ENCODE measurements at regions not wholly inside any gene's neighbourhood (a gene's known extent, or its start where the extent isn't known, plus 50 kb on each side); places are given as distances from the start of the nearest gene placed in this dataset.
"Not testable (repeated sequence)": the region's sequence is repeated elsewhere in the genome, so short reads cannot be mapped to it uniquely, and the experiment has no call there.

- no peak for ATAC-seq (ENCODE audit: insufficient read depth, low read depth)
- no peak for DNase-seq
- no peak overlapping the region for H3K27ac ChIP-seq (ENCODE audit: low read length)
- no peaks in the 10 kb centered on the region for H3K36me3 ChIP-seq (ENCODE audit: insufficient read depth, low read length)
- no peaks in the 10 kb centered on the region for H3K79me2 ChIP-seq (ENCODE audit: insufficient read depth, low read length)
- no peaks in the 10 kb centered on the region for H3K9me3 ChIP-seq (ENCODE audit: insufficient read depth, low read length, severe bottlenecking)
- TF ChIP-seq CTCF (IDR thresholded peaks at IDR 0.05; ENCODE audit: borderline replicate concordance, extremely low read depth, low read length, poor library complexity, severe bottlenecking) (no peak), EZH2 (IDR thresholded peaks at IDR 0.05; ENCODE audit: borderline replicate concordance, low read depth, low read length, severe bottlenecking) (no peak)
- no peak overlapping the region for H3K9ac ChIP-seq (ENCODE audit: low read depth, low read length)
- no peaks in the 10 kb centered on the region for H3K4me1 ChIP-seq (ENCODE audit: insufficient read depth, low read length)
- H3K4me3 ChIP-seq (ENCODE audit: low read depth in 1 of 2, low read length in 2 of 2), result no peak overlapping the region
- H3K27me3 ChIP-seq (ENCODE audit: insufficient read depth, low read length, poor library complexity), result no peaks in the 10 kb centered on the region
- H2AFZ ChIP-seq (ENCODE audit: low read depth, low read length), result no peak overlapping the region
- no peak overlapping the region for H3K4me2 ChIP-seq (ENCODE audit: insufficient read depth, low read length)
- no peaks in the 10 kb centered on the region for H4K20me1 ChIP-seq (ENCODE audit: insufficient read depth, low read length)
Observed at GRCh38 chr5:101721543-101721942, 574.5 kb downstream of the SLCO4C1 start.

GRCh38 chr5:101720033-101720432 is 576.1 kb downstream of the SLCO4C1 start:
- H3K79me2 ChIP-seq (ENCODE audit: insufficient read depth, low read length), result no peaks in the 10 kb centered on the region
- TF ChIP-seq EZH2 (IDR thresholded peaks at IDR 0.05; ENCODE audit: borderline replicate concordance, low read depth, low read length, severe bottlenecking) (no peak), CTCF (IDR thresholded peaks at IDR 0.05; ENCODE audit: borderline replicate concordance, extremely low read depth, low read length, poor library complexity, severe bottlenecking) (no peak)
- no peaks in the 10 kb centered on the region for H3K36me3 ChIP-seq (ENCODE audit: insufficient read depth, low read length)
- H3K9me3 ChIP-seq (ENCODE audit: insufficient read depth, low read length, severe bottlenecking), result no peaks in the 10 kb centered on the region
- H3K4me3 ChIP-seq (ENCODE audit: low read depth in 1 of 2, low read length in 2 of 2), result no peak overlapping the region
- no peak for ATAC-seq (ENCODE audit: insufficient read depth, low read depth)
- H2AFZ ChIP-seq (ENCODE audit: low read depth, low read length), result no peak overlapping the region
- no peaks in the 10 kb centered on the region for H3K27me3 ChIP-seq (ENCODE audit: insufficient read depth, low read length, poor library complexity)
- no peak overlapping the region for H3K4me2 ChIP-seq (ENCODE audit: insufficient read depth, low read length)
- H3K4me1 ChIP-seq (ENCODE audit: insufficient read depth, low read length), result no peaks in the 10 kb centered on the region
- no peak for DNase-seq
- H3K9ac ChIP-seq (ENCODE audit: low read depth, low read length), result no peak overlapping the region
- H3K27ac ChIP-seq (ENCODE audit: low read length), result no peak overlapping the region
- no peaks in the 10 kb centered on the region for H4K20me1 ChIP-seq (ENCODE audit: insufficient read depth, low read length)

GRCh38 chr5:101717721-101718120 is 578.4 kb downstream of the SLCO4C1 start:
- ATAC-seq (ENCODE audit: insufficient read depth, low read depth) (no peak), DNase-seq (no peak)
- H3K4me2 ChIP-seq (ENCODE audit: insufficient read depth, low read length), result no peak overlapping the region
- no peaks in the 10 kb centered on the region for H3K27me3 ChIP-seq (ENCODE audit: insufficient read depth, low read length, poor library complexity)
- H2AFZ ChIP-seq (ENCODE audit: low read depth, low read length), result no peak overlapping the region
- TF ChIP-seq CTCF (IDR thresholded peaks at IDR 0.05; ENCODE audit: borderline replicate concordance, extremely low read depth, low read length, poor library complexity, severe bottlenecking) (no peak), EZH2 (IDR thresholded peaks at IDR 0.05; ENCODE audit: borderline replicate concordance, low read depth, low read length, severe bottlenecking) (no peak)
- H4K20me1 ChIP-seq (ENCODE audit: insufficient read depth, low read length), result no peaks in the 10 kb centered on the region
- no peaks in the 10 kb centered on the region for H3K36me3 ChIP-seq (ENCODE audit: insufficient read depth, low read length)
- no peaks in the 10 kb centered on the region for H3K79me2 ChIP-seq (ENCODE audit: insufficient read depth, low read length)
- no peak overlapping the region for H3K4me3 ChIP-seq (ENCODE audit: low read depth in 1 of 2, low read length in 2 of 2)
- no peak overlapping the region for H3K27ac ChIP-seq (ENCODE audit: low read length)
- H3K9ac ChIP-seq (ENCODE audit: low read depth, low read length), result no peak overlapping the region
- no peaks in the 10 kb centered on the region for H3K9me3 ChIP-seq (ENCODE audit: insufficient read depth, low read length, severe bottlenecking)
- no peaks in the 10 kb centered on the region for H3K4me1 ChIP-seq (ENCODE audit: insufficient read depth, low read length)

GRCh38 chr5:101716941-101717340 is 579.1 kb downstream of the SLCO4C1 start:
- no peak overlapping the region for H3K9ac ChIP-seq (ENCODE audit: low read depth, low read length)
- H3K79me2 ChIP-seq (ENCODE audit: insufficient read depth, low read length), result no peaks in the 10 kb centered on the region
- H3K4me2 ChIP-seq (ENCODE audit: insufficient read depth, low read length), result no peak overlapping the region
- H3K9me3 ChIP-seq (ENCODE audit: insufficient read depth, low read length, severe bottlenecking), result no peaks in the 10 kb centered on the region
- TF ChIP-seq EZH2 (IDR thresholded peaks at IDR 0.05; ENCODE audit: borderline replicate concordance, low read depth, low read length, severe bottlenecking) (no peak), CTCF (IDR thresholded peaks at IDR 0.05; ENCODE audit: borderline replicate concordance, extremely low read depth, low read length, poor library complexity, severe bottlenecking) (no peak)
- H3K4me3 ChIP-seq (ENCODE audit: low read depth in 1 of 2, low read length in 2 of 2), result no peak overlapping the region
- DNase-seq (no peak), ATAC-seq (ENCODE audit: insufficient read depth, low read depth) (no peak)
- no peak overlapping the region for H2AFZ ChIP-seq (ENCODE audit: low read depth, low read length)
- H3K27ac ChIP-seq (ENCODE audit: low read length), result no peak overlapping the region
- no peaks in the 10 kb centered on the region for H3K27me3 ChIP-seq (ENCODE audit: insufficient read depth, low read length, poor library complexity)
- H3K36me3 ChIP-seq (ENCODE audit: insufficient read depth, low read length), result no peaks in the 10 kb centered on the region
- no peaks in the 10 kb centered on the region for H3K4me1 ChIP-seq (ENCODE audit: insufficient read depth, low read length)
- H4K20me1 ChIP-seq (ENCODE audit: insufficient read depth, low read length), result no peaks in the 10 kb centered on the region

- not testable (repeated sequence) for H3K9me3 ChIP-seq (ENCODE audit: insufficient read depth, low read length, severe bottlenecking); H3K4me3 ChIP-seq (ENCODE audit: low read depth in 1 of 2, low read length in 2 of 2); ATAC-seq (ENCODE audit: insufficient read depth, low read depth); H3K4me1 ChIP-seq (ENCODE audit: insufficient read depth, low read length); H3K9ac ChIP-seq (ENCODE audit: low read depth, low read length); DNase-seq; H3K79me2 ChIP-seq (ENCODE audit: insufficient read depth, low read length); H4K20me1 ChIP-seq (ENCODE audit: insufficient read depth, low read length); H3K4me2 ChIP-seq (ENCODE audit: insufficient read depth, low read length); H3K27me3 ChIP-seq (ENCODE audit: insufficient read depth, low read length, poor library complexity); H3K27ac ChIP-seq (ENCODE audit: low read length); H2AFZ ChIP-seq (ENCODE audit: low read depth, low read length); H3K36me3 ChIP-seq (ENCODE audit: insufficient read depth, low read length)
Observed at GRCh38 chr5:101715790-101716189, 580.3 kb downstream of the SLCO4C1 start.

All from DND-41 (cell line).